ENCODE measurements at regions not wholly inside any gene's neighbourhood (a gene's known extent, or its start where the extent isn't known, plus 50 kb on each side); places are given as distances from the start of the nearest gene placed in this dataset.

DNA sequence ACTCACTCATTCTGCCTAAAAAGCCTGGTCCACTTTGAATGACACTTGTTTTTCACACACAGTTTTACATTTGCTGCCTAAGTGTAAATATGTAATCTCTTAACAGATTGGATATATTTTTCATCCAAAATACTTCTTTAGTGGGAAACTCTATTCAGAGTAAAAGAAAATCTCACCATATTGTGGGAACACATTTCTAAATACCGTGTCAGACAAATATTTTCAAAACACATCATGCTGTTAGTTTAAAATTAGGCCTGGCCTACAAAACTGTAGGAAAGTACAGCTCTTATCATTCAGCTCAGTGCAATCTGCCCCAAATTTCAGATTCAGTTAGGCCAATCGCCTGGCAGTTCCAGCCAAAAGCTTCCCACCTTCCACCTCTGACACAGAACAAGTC is 849.8 kb downstream of the NXPH1 start:
- H3K4me3 ChIP-seq (ENCODE audit: low read depth, low read length): no peak overlapping the region
- TF ChIP-seq CTCF (IDR thresholded peaks at IDR 0.05; ENCODE audit: low read depth, low read length, missing control alignments): no peak
- in situ Hi-C loops (cut with HindIII; ENCODE audit: low sequenced_read_pairs): no loop called here
- DNase-seq (ENCODE audit: low read depth): no peak

DNA sequence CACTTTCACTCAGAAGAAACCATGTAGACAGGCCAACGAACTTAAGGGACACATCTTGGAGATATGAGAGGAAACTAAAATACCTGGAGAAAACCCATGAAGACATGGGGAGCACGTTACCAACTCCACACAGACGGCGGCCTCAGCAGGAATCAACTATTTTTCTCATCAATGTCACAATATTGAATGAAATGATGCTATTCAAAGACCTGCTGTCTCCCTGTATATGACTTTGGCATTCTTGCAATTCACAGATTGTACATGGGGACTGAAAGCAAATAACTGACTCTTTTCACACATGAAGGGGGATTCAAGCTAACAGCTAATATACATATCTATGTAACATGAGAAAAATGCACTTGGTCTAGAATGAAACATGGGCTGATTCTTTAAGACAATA is 869.0 kb downstream of the NXPH1 start:
- in situ Hi-C loops (cut with HindIII; ENCODE audit: low sequenced_read_pairs): no loop called here
- no peak for DNase-seq (ENCODE audit: low read depth)
- TF ChIP-seq CTCF (IDR thresholded peaks at IDR 0.05; ENCODE audit: low read depth, low read length, missing control alignments): no peak
- H3K4me3 ChIP-seq (ENCODE audit: low read depth, low read length): no peak overlapping the region

GRCh38 chr7:9307131-9307530 is 873.7 kb downstream of the NXPH1 start:
- in situ Hi-C loops (cut with HindIII; ENCODE audit: low sequenced_read_pairs): no loop called here
- TF ChIP-seq CTCF (IDR thresholded peaks at IDR 0.05; ENCODE audit: low read depth, low read length, missing control alignments): no peak
- peak; percentile 26 for DNase-seq (ENCODE audit: low read depth)
- H3K4me3 ChIP-seq (ENCODE audit: low read depth, low read length): no peak overlapping the region

- DNase-seq (ENCODE audit: low read depth): no peak
- no peak for TF ChIP-seq CTCF (IDR thresholded peaks at IDR 0.05; ENCODE audit: low read depth, low read length, missing control alignments)
- no peak overlapping the region for H3K4me3 ChIP-seq (ENCODE audit: low read depth, low read length)
- in situ Hi-C loops (cut with HindIII; ENCODE audit: low sequenced_read_pairs): no loop called here
Observed at GRCh38 chr7:9324513-9324912, 891.1 kb downstream of the NXPH1 start.

DNA sequence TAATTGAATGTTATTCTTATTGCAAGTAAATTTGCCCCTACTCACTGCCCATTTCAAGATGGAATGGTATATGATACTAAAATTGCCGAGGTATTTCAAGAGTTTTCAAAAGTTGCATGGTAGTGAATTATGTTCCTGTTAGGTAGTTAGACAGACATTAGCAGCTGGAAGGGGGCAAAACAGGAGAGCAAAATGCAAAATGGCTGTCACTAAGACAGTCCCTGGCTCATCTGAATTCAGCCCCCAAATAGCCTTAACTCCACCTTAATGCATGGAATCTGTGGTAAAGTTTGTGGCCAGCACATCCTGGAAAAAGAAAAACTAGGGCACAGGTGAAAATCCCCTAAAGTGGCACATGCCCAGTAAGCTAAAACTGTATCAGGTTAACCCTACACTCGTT is 894.9 kb downstream of the NXPH1 start:
- no peak overlapping the region for H3K4me3 ChIP-seq (ENCODE audit: low read depth, low read length)
- no peak for TF ChIP-seq CTCF (IDR thresholded peaks at IDR 0.05; ENCODE audit: low read depth, low read length, missing control alignments)
- in situ Hi-C loops (cut with HindIII; ENCODE audit: low sequenced_read_pairs): no loop called here
- no peak for DNase-seq (ENCODE audit: low read depth)

DNA sequence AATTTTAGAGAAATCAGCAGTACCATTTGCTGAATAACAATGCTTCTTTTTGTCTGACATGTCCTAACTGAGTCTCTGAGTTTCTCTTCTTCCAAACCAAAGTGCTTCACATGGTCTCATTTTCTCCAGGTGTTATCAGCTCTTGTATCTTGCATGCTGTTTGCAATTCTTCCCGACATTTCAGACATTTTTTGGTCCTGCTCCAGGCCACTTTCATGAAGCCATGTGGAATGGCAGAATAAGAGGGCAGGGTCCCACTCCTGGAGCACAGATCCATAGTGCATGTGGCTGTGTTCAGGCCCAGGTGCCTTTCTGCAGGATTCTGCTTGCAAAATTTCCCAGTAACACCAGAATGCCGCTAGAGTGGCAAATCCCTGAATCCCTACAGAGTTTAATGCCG is 916.2 kb downstream of the NXPH1 start:
- no peak overlapping the region for H3K4me3 ChIP-seq (ENCODE audit: low read depth, low read length)
- in situ Hi-C loops (cut with HindIII; ENCODE audit: low sequenced_read_pairs): no loop called here
- no peak for DNase-seq (ENCODE audit: low read depth)
- no peak for TF ChIP-seq CTCF (IDR thresholded peaks at IDR 0.05; ENCODE audit: low read depth, low read length, missing control alignments)

- in situ Hi-C loops (cut with HindIII; ENCODE audit: low sequenced_read_pairs): no loop called here
- no peak overlapping the region for H3K4me3 ChIP-seq (ENCODE audit: low read depth, low read length)
- peak; percentile 1 for DNase-seq (ENCODE audit: low read depth)
- no peak for TF ChIP-seq CTCF (IDR thresholded peaks at IDR 0.05; ENCODE audit: low read depth, low read length, missing control alignments)
Observed at GRCh38 chr7:9391221-9391620, 957.8 kb downstream of the NXPH1 start.

All from astrocyte of the cerebellum (primary cell).